AG10803 (cell line): ENCODE measurements at regions not wholly inside any gene's neighbourhood (a gene's known extent, or its start where the extent isn't known, plus 50 kb on each side); places are given as distances from the start of the nearest gene placed in this dataset.

Source experiments
- DNase-seq: peaks from one replicate; pipeline ENCODE4 v3.0.0; 2010; ENCODE audit warnings: low read depth
- H3K4me3 ChIP-seq: 2 replicates; pipeline ENCODE4 v1.5.1; 2011; ENCODE audit warnings: mild to moderate bottlenecking, low read length, control low read depth
- CTCF ChIP-seq: conservative IDR thresholded peaks from 2 replicates; pipeline ENCODE4 v1.5.1; 2011; ENCODE audit warnings: mild to moderate bottlenecking, low read length, control low read depth, inconsistent platforms

GRCh38 chr22:49075150-49075549, 752.5 kb downstream of the BRD1 start:
- TF ChIP-seq CTCF: no peak
- H3K4me3 ChIP-seq: no peak overlapping the region
- no peak for DNase-seq

- H3K4me3 ChIP-seq: no peak overlapping the region
- DNase-seq: no peak
- no peak for TF ChIP-seq CTCF
Observed at GRCh38 chr22:49073873-49074417, 753.7 kb downstream of the BRD1 start.

- no peak for TF ChIP-seq CTCF
- no peak overlapping the region for H3K4me3 ChIP-seq
- no peak for DNase-seq
Observed at GRCh38 chr22:49072996-49073645, 754.6 kb downstream of the BRD1 start.

GRCh38 chr22:49070501-49070900, 757.2 kb downstream of the BRD1 start:
- DNase-seq: no peak
- TF ChIP-seq CTCF: no peak
- no peak overlapping the region for H3K4me3 ChIP-seq

GRCh38 chr22:49068861-49069500, 758.7 kb downstream of the BRD1 start:
- no peak for TF ChIP-seq CTCF
- H3K4me3 ChIP-seq: no peak overlapping the region
- no peak for DNase-seq

- no peak overlapping the region for H3K4me3 ChIP-seq
- DNase-seq: no peak
- no peak for TF ChIP-seq CTCF
Observed at GRCh38 chr22:49067504-49067903, 760.2 kb downstream of the BRD1 start.

GRCh38 chr22:49066619-49067018, 761.1 kb downstream of the BRD1 start:
- DNase-seq: no peak
- H3K4me3 ChIP-seq: no peak overlapping the region
- no peak for TF ChIP-seq CTCF
